CD14-positive monocyte (primary cell): ENCODE measurements at regions not wholly inside any gene's neighbourhood (a gene's known extent, or its start where the extent isn't known, plus 50 kb on each side); places are given as distances from the start of the nearest gene placed in this dataset.

Experiments used
- DNase-seq, 3 donors: peaks; one replicate each; pipeline ENCODE4 v3.0.0-alpha.2; 2011 to 2022
- H2AFZ ChIP-seq: 2 replicates; pipeline ENCODE4 v1.6.0; 2012; ENCODE audit warnings: mild to moderate bottlenecking, low read depth, low read length, inconsistent platforms; ENCODE audit not compliant: insufficient read depth, poor library complexity, severe bottlenecking
- H3K27ac ChIP-seq, 2 donors: 1 replicate in 1 of 2; 2 replicates in 1 of 2; pipeline ENCODE4 v1.5.1; 2012 to 2013; ENCODE audit warnings: low read length in 2 of 2, control low read depth in 1 of 2, inconsistent platforms in 1 of 2, low read depth in 1 of 2, mild to moderate bottlenecking in 1 of 2
- H3K27me3 ChIP-seq, 2 donors: one replicate each; pipeline versions ENCODE4 v1.6.0 to v1.6.1; 2011 to 2013; ENCODE audit warnings: low read length in 2 of 2; ENCODE audit not compliant: control insufficient read depth in 2 of 2, insufficient read depth in 2 of 2
- H3K36me3 ChIP-seq, 2 donors: replicated peaks in 1 of 2; 1 replicate in 1 of 2; 2 replicates in 1 of 2; pipeline versions ENCODE4 v1.5.1 to v1.6.1; 2012 to 2013; ENCODE audit warnings: low read length in 2 of 2, control low read depth in 1 of 2, inconsistent platforms in 1 of 2, mild to moderate bottlenecking in 1 of 2; ENCODE audit not compliant: insufficient read depth in 2 of 2, control insufficient read depth in 1 of 2
- H3K4me1 ChIP-seq, 2 donors: 1 replicate in 1 of 2; 2 replicates in 1 of 2; pipeline versions ENCODE4 v1.5.1 to v1.6.1; 2012 to 2013; ENCODE audit warnings: low read length in 2 of 2, control low read depth in 1 of 2, inconsistent platforms in 1 of 2, mild to moderate bottlenecking in 1 of 2, moderate library complexity in 1 of 2; ENCODE audit not compliant: insufficient read depth in 2 of 2, control insufficient read depth in 1 of 2
- H3K4me2 ChIP-seq: replicated peaks from 2 replicates; pipeline ENCODE3; 2012; ENCODE audit warnings: low read length, moderate library complexity, mild to moderate bottlenecking; ENCODE audit not compliant: poor library complexity, severe bottlenecking; ENCODE audit errors: extremely low read depth
- H3K4me3 ChIP-seq, 3 experiments: fragments of 200-600 bp in 1 of 3; sonication (generic) in 1 of 3; replicated peaks in 1 of 3; 1 replicate in 2 of 3; 2 replicates in 1 of 3; pipeline ENCODE4 v1.5.1; 2011 to 2013; ENCODE audit warnings: low read length in 3 of 3, mild to moderate bottlenecking in 3 of 3, control low read depth in 2 of 3, low read depth in 2 of 3, inconsistent platforms in 1 of 3, moderate library complexity in 1 of 3
- H3K79me2 ChIP-seq: 2 replicates; pipeline ENCODE4 v1.6.0; 2012; ENCODE audit warnings: mild to moderate bottlenecking, control low read depth, inconsistent platforms, low read length, moderate library complexity; ENCODE audit not compliant: insufficient read depth
- H3K9ac ChIP-seq: 2 replicates; pipeline ENCODE4 v1.6.0; 2017; ENCODE audit warnings: low read length, mild to moderate bottlenecking; ENCODE audit not compliant: insufficient read depth, poor library complexity, severe bottlenecking
- H3K9me3 ChIP-seq, 2 donors: replicated peaks in 1 of 2; 1 replicate in 1 of 2; 2 replicates in 1 of 2; pipeline versions ENCODE4 v1.5.1 to v1.6.1; 2012 to 2013; ENCODE audit warnings: low read length in 2 of 2, control low read depth in 1 of 2; ENCODE audit not compliant: control insufficient read depth in 1 of 2, insufficient read depth in 1 of 2
- H4K20me1 ChIP-seq: 2 replicates; pipeline ENCODE4 v1.6.0; 2012; ENCODE audit warnings: mild to moderate bottlenecking, low read length, control low read depth, moderate library complexity; ENCODE audit not compliant: insufficient read depth
- H3K27ac Mint-ChIP-seq, 7 donors: one replicate each; pipeline ENCODE4 v1.8.0; 2020; ENCODE audit warnings: mild to moderate bottlenecking in 7 of 7, mixed read lengths in 7 of 7, moderate library complexity in 6 of 7, inconsistent platforms in 2 of 7
- H3K27me3 Mint-ChIP-seq, 3 donors: one replicate each; pipeline ENCODE4 v1.8.0; 2021 to 2022; ENCODE audit warnings: low read depth in 3 of 3, mild to moderate bottlenecking in 3 of 3, mixed read lengths in 3 of 3, moderate library complexity in 3 of 3, inconsistent platforms in 1 of 3
- H3K36me3 Mint-ChIP-seq, 2 donors: one replicate each; pipeline ENCODE4 v1.8.0; 2020; ENCODE audit warnings: mixed read lengths in 2 of 2, inconsistent platforms in 1 of 2, mild to moderate bottlenecking in 1 of 2
- H3K4me1 Mint-ChIP-seq: one replicate; pipeline ENCODE4 v1.8.0; 2020; ENCODE audit warnings: mild to moderate bottlenecking, mixed read lengths
- H3K4me3 Mint-ChIP-seq, 2 donors: one replicate each; pipeline ENCODE4 v1.8.0; 2020; ENCODE audit warnings: mild to moderate bottlenecking in 2 of 2, mixed read lengths in 2 of 2, moderate library complexity in 1 of 2
- H3K9me3 Mint-ChIP-seq, 7 donors: one replicate each; pipeline ENCODE4 v1.8.0; 2020 to 2022; ENCODE audit warnings: mixed read lengths in 7 of 7, mild to moderate bottlenecking in 6 of 7, moderate library complexity in 6 of 7, inconsistent platforms in 2 of 7
- CTCF ChIP-seq: fragments of 200-600 bp; IDR thresholded peaks from one replicate; pipeline ENCODE4 v1.8.0; 2022; ENCODE audit warnings: antibody characterized with exemption, mild to moderate bottlenecking
- WGBS: methylation state at CpG from one replicate; pipeline ENCODE4 v1.1.5; 2013; ENCODE audit warnings: missing lambda C conversion rate; ENCODE audit not compliant: insufficient coverage; 5-methylcytosine and 5-hydroxymethylcytosine counted together
- intact Hi-C, 2 donors: fragments of 100-400 bp; cut with micrococcal nuclease; formaldehyde crosslinking; loops; one replicate each; pipeline versions ENCODE4 v1.15.0 to v1.15.1; 2023

DNA sequence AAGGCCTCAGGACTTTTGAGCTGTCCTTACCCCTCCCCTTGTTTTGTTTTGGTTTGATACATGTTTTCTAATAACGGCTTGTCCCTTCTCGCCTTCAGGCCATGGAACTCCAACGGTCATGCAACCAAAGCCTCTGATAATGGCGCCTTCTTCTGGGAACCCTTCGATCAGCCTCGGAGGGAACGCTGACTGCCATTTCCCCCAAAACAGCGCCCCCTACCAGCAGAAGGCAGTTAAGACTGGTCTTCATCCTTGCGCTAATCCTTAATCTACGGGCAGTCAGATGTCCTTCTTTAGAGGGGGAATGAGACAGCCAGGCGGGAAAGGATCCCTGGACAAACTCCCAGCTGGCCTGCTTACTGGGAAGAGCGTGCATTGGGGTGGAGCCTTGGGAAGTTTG, 276.6 kb downstream of the ICE1 start:
- Mint-ChIP-seq H3K36me3 (no peaks in the 10 kb centered on the region), H3K27ac (no peak overlapping the region), H3K4me3 (no peak overlapping the region), H3K9me3 (peaks cover 0 to 21% (median 2%) of the 10 kb centered on the region in 7 donors), H3K4me1 (no peaks in the 10 kb centered on the region), H3K27me3 (no peaks in the 10 kb centered on the region)
- H2AFZ ChIP-seq, result no peak overlapping the region
- WGBS, result 95% methylated on average over 4 of the region's 12 CpGs
- TF ChIP-seq CTCF, result no peak
- no peaks in the 10 kb centered on the region for H3K4me1 ChIP-seq
- no peak for DNase-seq
- H3K4me2 ChIP-seq, result no peak overlapping the region
- H3K4me3 ChIP-seq, result no peak overlapping the region
- H3K27ac ChIP-seq, result no peak overlapping the region
- intact Hi-C loops, result no loop called here
- H3K36me3 ChIP-seq, result no peaks in the 10 kb centered on the region
- no peaks in the 10 kb centered on the region for H4K20me1 ChIP-seq
- H3K27me3 ChIP-seq, result no peaks in the 10 kb centered on the region
- no peak overlapping the region for H3K9ac ChIP-seq
- peaks cover 0 to 5% of the 10 kb centered on the region in 2 donors for H3K9me3 ChIP-seq
- H3K79me2 ChIP-seq, result no peaks in the 10 kb centered on the region

DNA sequence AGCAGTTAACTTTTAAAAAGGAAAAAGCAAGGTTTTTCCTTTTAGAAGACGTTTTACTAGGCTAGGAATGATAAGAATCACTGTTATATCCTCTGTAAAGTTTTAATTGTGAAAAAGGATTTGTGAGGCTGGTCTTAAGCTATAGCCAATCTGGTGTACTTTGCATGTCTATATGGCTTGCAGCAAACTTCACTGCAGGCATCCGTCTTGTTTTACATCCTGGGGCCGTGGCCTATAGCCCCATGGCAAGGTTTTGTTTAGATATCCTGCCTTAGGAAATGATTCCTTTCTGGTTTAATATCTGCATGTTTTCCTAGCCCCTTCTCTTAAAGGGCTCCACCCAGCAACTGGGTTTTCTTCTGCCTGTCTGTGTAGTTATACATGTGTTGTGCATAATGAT, 272.8 kb downstream of the ICE1 start:
- no peak overlapping the region for H3K9ac ChIP-seq

More for the DNA sequence above, 272.8 kb downstream of the ICE1 start:
- H3K36me3 Mint-ChIP-seq, result no peaks in the 10 kb centered on the region
- no peak overlapping the region for H3K4me3 ChIP-seq
- H3K9me3 Mint-ChIP-seq, result peaks cover 0 to 25% (median 4%) of the 10 kb centered on the region in 7 donors
- no peak for TF ChIP-seq CTCF
- peaks cover 0 to 12% of the 10 kb centered on the region in 2 donors for H3K9me3 ChIP-seq
- no peak overlapping the region for H3K27ac Mint-ChIP-seq
- H3K4me1 ChIP-seq, result no peaks in the 10 kb centered on the region
- no peak overlapping the region for H2AFZ ChIP-seq
- no peak overlapping the region for H3K4me2 ChIP-seq
- WGBS, result 50% methylated on average over 1 of the region's 3 CpGs
- DNase-seq, result no peak
- H3K27ac ChIP-seq, result no peak overlapping the region
- H3K36me3 ChIP-seq, result no peaks in the 10 kb centered on the region
- H3K27me3 ChIP-seq, result no peaks in the 10 kb centered on the region
- H3K27me3 Mint-ChIP-seq, result no peaks in the 10 kb centered on the region
- no peaks in the 10 kb centered on the region for H3K79me2 ChIP-seq
- H4K20me1 ChIP-seq, result no peaks in the 10 kb centered on the region
- intact Hi-C loops, result no loop called here
- H3K4me1 Mint-ChIP-seq, result no peaks in the 10 kb centered on the region
- no peak overlapping the region for H3K4me3 Mint-ChIP-seq
